ENCODE measurements at regions not wholly inside any gene's neighbourhood (a gene's known extent, or its start where the extent isn't known, plus 50 kb on each side); places are given as distances from the start of the nearest gene placed in this dataset.

DNA sequence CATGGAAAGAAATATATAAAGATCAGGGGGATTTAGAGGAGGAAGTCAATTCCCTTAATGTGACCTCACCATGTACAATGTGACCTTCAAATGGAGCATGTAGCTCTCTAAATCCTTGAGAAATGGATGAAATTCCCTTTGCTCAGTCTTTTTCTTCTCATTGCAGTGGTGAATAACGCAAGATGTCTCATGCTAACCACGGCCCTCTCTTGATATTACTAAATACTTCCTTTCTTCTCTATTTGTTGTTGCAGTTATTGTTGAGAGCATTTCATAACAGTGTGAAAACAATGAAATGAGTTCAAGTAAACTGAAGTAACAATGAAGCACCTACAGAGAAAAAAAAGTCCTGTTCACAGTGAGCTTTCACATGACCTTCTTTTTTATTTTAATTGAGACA is 55.6 kb downstream of the ZNF281 start:
- DNase-seq = no peak

- DNase-seq = no peak
Measured at GRCh38 chr1:200353232-200353631, 56.6 kb downstream of the ZNF281 start.

- DNase-seq = no peak
Measured at GRCh38 chr1:200351826-200352549, 57.8 kb downstream of the ZNF281 start.

GRCh38 chr1:200351425-200351824 is 58.4 kb downstream of the ZNF281 start:
- DNase-seq = no peak

DNA sequence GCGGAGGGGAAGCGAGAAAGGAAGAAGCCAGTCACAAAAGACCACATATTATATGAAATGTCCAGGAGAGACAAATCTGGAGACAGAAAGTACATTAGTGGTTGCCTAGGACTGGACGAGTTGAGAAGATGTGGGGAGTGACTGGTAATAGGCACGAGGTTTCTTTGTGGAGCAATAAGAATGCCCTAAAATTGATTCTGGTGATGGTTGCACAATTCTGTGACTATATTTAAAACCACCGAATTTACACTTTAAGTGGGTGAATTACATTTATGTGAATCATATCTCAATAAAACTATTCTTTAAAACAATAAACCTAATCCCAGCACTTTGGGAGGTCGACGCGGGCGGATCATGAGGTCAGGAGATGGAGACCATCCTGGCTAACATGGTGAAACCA is 63.1 kb downstream of the ZNF281 start:
- DNase-seq = no peak

DNA sequence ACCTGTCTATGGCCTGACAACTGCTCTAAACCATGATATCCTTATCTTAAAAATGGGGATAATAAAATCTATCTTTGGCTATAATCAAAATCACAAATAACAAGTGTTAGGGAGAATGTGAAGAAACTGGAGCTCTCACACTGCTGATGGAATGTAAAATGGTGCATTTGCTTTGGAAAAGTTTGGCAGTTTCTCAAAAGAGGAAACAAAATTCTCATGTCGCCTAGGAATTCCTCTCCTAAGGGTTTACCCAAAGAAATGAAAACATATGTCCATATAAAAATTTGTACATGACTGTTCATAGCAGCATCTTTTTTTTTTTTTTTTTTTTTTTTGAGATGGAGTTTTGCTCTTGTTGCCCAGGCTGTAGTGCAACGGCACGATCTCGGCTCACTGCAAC is 64.3 kb downstream of the ZNF281 start:
- DNase-seq = no peak

GRCh38 chr1:200343874-200344273 is 66.0 kb downstream of the ZNF281 start:
- no peak for DNase-seq

GRCh38 chr1:200342511-200343311 is 67.1 kb downstream of the ZNF281 start:
- DNase-seq = no peak

GRCh38 chr1:200338451-200338850 is 71.4 kb downstream of the ZNF281 start:
- DNase-seq = no peak

GRCh38 chr1:200337831-200338230 is 72.0 kb downstream of the ZNF281 start:
- DNase-seq = no peak

DNA sequence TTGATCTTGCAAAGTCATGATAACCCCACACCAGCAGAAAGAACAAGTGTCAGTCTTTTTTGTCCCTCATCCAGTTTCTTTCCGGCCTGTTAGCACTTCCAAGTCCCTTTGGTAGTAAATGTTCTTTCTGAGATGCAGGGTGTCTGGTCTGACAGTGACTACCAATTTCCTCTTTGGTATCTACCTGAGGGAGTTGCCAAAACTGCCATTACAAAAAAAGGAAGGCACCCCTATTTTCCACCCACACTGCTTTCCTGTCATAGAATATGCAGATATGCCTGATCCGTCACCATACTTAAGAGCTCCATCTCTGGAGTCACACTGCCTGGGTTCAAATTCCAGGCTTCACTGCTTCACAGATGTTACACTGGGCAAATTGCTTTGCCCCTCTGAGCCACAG is 72.4 kb downstream of the ZNF281 start:
- no peak for DNase-seq

DNA sequence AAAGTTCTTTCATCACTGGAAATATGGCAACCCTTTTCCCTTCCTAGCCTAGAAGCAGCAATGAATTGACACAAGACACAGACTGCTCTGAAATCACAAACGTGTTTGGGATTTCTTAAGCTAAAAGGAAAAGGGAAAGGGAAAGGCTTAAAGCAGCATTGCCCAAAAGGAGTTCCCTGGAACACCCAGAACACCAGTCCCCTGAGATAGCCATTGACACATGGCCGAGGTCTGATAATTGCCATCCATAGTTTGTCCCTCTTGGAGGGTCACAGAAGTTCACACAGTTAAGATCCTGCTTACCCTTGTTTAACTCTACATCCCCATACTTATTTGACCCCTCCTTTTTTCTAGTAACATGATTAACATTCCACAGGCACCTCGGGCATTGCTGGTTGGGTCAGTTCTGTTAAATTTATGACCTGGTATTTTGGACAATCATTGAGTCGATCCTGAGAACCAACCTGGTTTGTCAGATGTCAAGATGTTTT is 72.9 kb downstream of the ZNF281 start:
- DNase-seq = no peak

DNA sequence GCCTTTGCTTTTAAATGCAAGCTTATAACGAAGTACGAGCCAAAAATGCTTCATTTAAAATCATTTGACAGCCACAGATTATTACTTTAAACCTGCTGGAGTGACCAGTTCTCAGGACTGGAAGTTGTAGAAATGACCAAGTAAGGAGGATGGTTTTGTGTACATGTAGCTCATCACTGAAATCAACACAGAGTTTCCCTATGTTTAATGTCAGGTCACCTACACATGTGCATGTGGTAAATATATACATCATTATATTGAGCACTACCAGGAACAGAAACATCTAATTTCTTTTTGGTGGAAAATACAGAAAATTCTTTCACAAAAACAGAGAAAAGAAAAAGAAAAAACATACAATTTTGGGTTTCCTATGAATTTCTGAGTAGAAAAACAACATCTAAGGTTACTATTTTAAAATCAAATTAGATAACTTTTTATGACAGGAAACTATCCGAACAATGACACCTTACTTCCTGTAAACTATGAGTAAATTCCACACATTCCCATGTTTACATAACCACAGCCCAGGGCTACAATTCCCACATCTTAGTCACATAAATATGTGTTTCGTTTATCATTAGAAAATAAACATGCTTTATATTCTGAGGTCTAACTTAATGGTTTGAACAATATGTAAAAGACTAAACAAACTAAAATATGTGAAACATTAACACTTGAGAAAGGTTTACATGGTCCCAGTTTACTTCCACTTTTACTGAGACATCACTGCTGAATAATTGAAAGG is 73.6 kb downstream of the ZNF281 start:
- no peak for DNase-seq

GRCh38 chr1:200334661-200335256 is 75.1 kb downstream of the ZNF281 start:
- no peak for DNase-seq

DNA sequence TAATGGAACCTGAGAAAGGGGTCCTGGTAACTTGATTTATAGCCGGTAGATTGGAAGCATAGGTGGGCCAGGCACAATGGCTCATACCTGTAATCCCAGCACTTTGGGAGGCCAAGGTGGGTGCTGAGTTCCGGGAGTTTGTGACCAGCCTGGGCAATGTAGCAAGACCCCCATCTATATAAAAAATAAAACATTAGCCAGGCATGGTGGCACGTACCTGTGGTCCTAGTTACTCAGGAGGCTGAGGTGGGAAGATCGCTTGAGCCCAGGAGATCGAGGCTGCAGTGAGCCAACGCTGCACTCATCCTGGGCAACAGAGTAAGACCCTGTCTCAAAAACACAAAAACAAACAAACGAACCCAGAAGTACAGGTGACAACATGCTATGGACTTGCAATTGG is 76.5 kb downstream of the ZNF281 start:
- DNase-seq = no peak

DNA sequence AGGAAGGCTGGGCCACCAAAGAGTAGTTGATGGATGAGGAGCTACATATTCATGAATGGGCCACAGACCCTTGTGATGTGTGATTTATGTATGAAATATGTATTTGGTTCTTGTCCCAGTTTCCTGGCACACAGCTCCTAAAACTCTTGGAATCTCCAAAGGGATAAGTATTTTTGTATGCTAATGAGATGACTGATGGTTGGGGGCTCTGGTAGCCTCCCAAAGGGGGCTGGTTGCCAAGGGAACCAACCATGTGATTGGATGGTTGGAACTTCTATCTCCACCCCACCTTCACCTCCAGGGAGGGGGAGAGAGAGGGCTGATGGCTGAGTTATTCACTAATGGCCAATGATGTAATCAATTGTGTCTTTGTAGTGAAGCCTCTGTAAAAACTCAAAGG is 77.1 kb downstream of the ZNF281 start:
- DNase-seq = no peak

DNA sequence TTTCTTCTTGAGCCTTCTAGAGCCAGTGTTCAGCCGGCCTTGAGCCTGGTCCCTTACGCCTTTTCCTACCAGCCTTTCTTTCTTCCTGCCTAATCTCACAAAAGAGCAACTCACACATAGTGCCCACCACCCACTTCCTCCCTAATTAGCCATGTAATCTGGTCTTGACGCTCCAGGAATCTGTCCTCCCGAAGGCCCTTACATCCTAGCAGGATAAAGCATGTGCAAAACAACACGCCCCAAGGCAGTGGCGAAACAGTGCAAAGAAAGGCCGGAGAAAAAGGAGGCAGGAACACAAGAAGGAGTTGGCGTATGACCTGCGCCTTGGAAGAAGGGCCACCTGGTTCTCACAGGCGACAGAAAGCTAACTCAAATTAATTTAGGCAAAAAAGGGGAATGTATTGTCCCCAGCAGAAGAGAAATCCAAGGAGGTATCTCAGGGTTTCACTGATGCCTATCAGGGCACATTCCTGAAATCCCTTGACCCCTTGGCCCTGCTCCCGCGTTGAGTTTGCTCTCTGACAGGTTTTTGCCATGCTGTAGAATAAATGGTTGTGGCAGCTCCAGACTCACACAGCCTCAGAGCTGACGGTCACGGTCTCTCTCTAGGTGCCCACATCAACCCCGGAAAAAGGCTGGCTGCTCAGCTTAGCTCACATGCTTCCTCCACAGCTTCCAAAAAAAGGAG is 79.0 kb downstream of the ZNF281 start:
- DNase-seq = no peak

- no peak for DNase-seq
Measured at GRCh38 chr1:200329208-200329882, 80.5 kb downstream of the ZNF281 start.

- DNase-seq = no peak
Measured at GRCh38 chr1:200328379-200328778, 81.5 kb downstream of the ZNF281 start.

- no peak for DNase-seq
Measured at GRCh38 chr1:200323856-200324400, 85.9 kb downstream of the ZNF281 start.

GRCh38 chr1:200319148-200319547 is 90.7 kb downstream of the ZNF281 start:
- DNase-seq = no peak

GRCh38 chr1:200317236-200317635 is 92.6 kb downstream of the ZNF281 start:
- no peak for DNase-seq
